K562 (cell line): ENCODE measurements at regions not wholly inside any gene's neighbourhood (a gene's known extent, or its start where the extent isn't known, plus 50 kb on each side); places are given as distances from the start of the nearest gene placed in this dataset.

Experiments
- ARID2 ChIP-seq: fragments of 450-650 bp; IDR thresholded peaks from 2 replicates; pipeline ENCODE4 v1.6.1; 2017; ENCODE audit warnings: antibody characterized with exemption, mild to moderate bottlenecking
- CBFB ChIP-seq: sonication (generic); formaldehyde crosslinking; IDR thresholded peaks from 2 replicates; pipeline ENCODE4 v1.4.0; 2020; ENCODE audit warnings: mild to moderate bottlenecking, missing genetic modification reagents
- CHD1 ChIP-seq: fragments of 200-600 bp; sonication (generic); IDR thresholded peaks from one replicate; pipeline ENCODE4 v1.6.1; 2012; ENCODE audit warnings: mild to moderate bottlenecking, moderate library complexity, low read length, inconsistent platforms
- GATAD2B ChIP-seq: fragments of 450-650 bp; IDR thresholded peaks from 2 replicates; pipeline ENCODE4 v1.6.1; 2017; ENCODE audit warnings: mild to moderate bottlenecking, borderline replicate concordance
- JUN ChIP-seq, 2 experiments: sonication (generic) in 1 of 2; formaldehyde crosslinking in 1 of 2; IDR thresholded peaks; 2 replicates each; pipeline versions ENCODE4 v1.6.1 to v1.8.0; 2012 to 2022; ENCODE audit warnings: borderline replicate concordance in 2 of 2, mild to moderate bottlenecking in 2 of 2, improper control_type of control experiment in 1 of 2, low read depth in 1 of 2, low read length in 1 of 2, missing genetic modification reagents in 1 of 2
- MAFK ChIP-seq: IDR thresholded peaks from 2 replicates; pipeline ENCODE4 v1.6.1; 2011; ENCODE audit warnings: low read length, improper control_type of control experiment
- MEIS2 ChIP-seq: fragments of 450-650 bp; IDR thresholded peaks from 2 replicates; pipeline ENCODE4 v1.6.1; 2014; ENCODE audit warnings: mild to moderate bottlenecking; ENCODE audit not compliant: partially characterized antibody
- MYC ChIP-seq, 2 experiments: fragments of 250-450 bp in 1 of 2; sonication (Bioruptor Pico) in 1 of 2; IDR thresholded peaks; 2 replicates each; pipeline versions ENCODE4 v1.5.1 to v1.6.1; 2012 to 2021; ENCODE audit warnings: low read depth in 2 of 2, borderline replicate concordance in 1 of 2, improper control_type of control experiment in 1 of 2, low read length in 1 of 2, mild to moderate bottlenecking in 1 of 2, moderate library complexity in 1 of 2
- NCOA6 ChIP-seq: fragments of 450-650 bp; IDR thresholded peaks from 2 replicates; pipeline ENCODE4 v1.6.1; 2017; ENCODE audit warnings: mild to moderate bottlenecking
- NR0B1 ChIP-seq: fragments of 450-650 bp; IDR thresholded peaks from one replicate; pipeline ENCODE4 v1.6.1; 2018; ENCODE audit warnings: mild to moderate bottlenecking, moderate library complexity; ENCODE audit not compliant: partially characterized antibody
- RBM14 ChIP-seq: fragments of 200-400 bp; formaldehyde crosslinking; IDR thresholded peaks from 2 replicates; pipeline ENCODE4 v1.6.1; 2018; ENCODE audit warnings: low read depth, mild to moderate bottlenecking, low read length, moderate library complexity, borderline replicate concordance; ENCODE audit not compliant: insufficient read depth
- RFX5 ChIP-seq: IDR thresholded peaks from 2 replicates; pipeline ENCODE4 v1.6.1; 2011; ENCODE audit warnings: low read depth, mild to moderate bottlenecking, improper control_type of control experiment, low read length
- THRB ChIP-seq: fragments of 450-650 bp; formaldehyde crosslinking; conservative IDR thresholded peaks from 2 replicates; pipeline ENCODE4 v1.4.0; 2022; ENCODE audit warnings: mild to moderate bottlenecking, missing genetic modification characterization
- ZBTB2 ChIP-seq: fragments of 450-650 bp; IDR thresholded peaks from 2 replicates; pipeline ENCODE4 v1.6.1; 2016; ENCODE audit warnings: antibody characterized with exemption
- ZBTB8A ChIP-seq: fragments of 450-650 bp; IDR thresholded peaks from 2 replicates; pipeline ENCODE4 v1.6.1; 2018; ENCODE audit warnings: mild to moderate bottlenecking, moderate library complexity; ENCODE audit not compliant: partially characterized antibody
- ZNF134 ChIP-seq: fragments of 250-450 bp; sonication (Bioruptor Pico); conservative IDR thresholded peaks from 2 replicates; pipeline ENCODE4 v1.4.0; 2020
- ZNF551 ChIP-seq: fragments of 250-450 bp; sonication (Bioruptor Pico); IDR thresholded peaks from 2 replicates; pipeline ENCODE4 v1.5.0; 2021; ENCODE audit warnings: mild to moderate bottlenecking, moderate library complexity
- TF ChIP-seq, protein P1 (sequence below), 2 experiments: fragments of 450-650 bp; IDR thresholded peaks; 2 replicates each; pipeline ENCODE4 v1.6.1; 2018; ENCODE audit warnings: mild to moderate bottlenecking in 2 of 2, low read depth in 1 of 2; ENCODE audit not compliant: partially characterized antibody in 2 of 2

- TF ChIP-seq NCOA6: no peak
- TF ChIP-seq MEIS2: no peak
- TF ChIP-seq GATAD2B: no peak
- TF ChIP-seq THRB (CRISPR knock-in tag): no peak
- TF ChIP-seq JUN (IDR thresholded peaks at IDR 0.05; ENCODE audit: borderline replicate concordance, low read depth, low read length): no peak
- TF ChIP-seq JUN (CRISPR knock-in tag; IDR thresholded peaks at IDR 0.05; ENCODE audit: borderline replicate concordance): 0 out of 2 replicates have a peak, but pooled peaks have one; percentile 48
- no peak for TF ChIP-seq RFX5
- TF ChIP-seq ARID2: no peak
- no peak for TF ChIP-seq CBFB (CRISPR knock-in tag)
- TF ChIP-seq NR0B1: no peak
- no peak for TF ChIP-seq RBM14
- no peak for TF ChIP-seq CHD1
- no peak for TF ChIP-seq MAFK
- TF ChIP-seq, protein P1, sequence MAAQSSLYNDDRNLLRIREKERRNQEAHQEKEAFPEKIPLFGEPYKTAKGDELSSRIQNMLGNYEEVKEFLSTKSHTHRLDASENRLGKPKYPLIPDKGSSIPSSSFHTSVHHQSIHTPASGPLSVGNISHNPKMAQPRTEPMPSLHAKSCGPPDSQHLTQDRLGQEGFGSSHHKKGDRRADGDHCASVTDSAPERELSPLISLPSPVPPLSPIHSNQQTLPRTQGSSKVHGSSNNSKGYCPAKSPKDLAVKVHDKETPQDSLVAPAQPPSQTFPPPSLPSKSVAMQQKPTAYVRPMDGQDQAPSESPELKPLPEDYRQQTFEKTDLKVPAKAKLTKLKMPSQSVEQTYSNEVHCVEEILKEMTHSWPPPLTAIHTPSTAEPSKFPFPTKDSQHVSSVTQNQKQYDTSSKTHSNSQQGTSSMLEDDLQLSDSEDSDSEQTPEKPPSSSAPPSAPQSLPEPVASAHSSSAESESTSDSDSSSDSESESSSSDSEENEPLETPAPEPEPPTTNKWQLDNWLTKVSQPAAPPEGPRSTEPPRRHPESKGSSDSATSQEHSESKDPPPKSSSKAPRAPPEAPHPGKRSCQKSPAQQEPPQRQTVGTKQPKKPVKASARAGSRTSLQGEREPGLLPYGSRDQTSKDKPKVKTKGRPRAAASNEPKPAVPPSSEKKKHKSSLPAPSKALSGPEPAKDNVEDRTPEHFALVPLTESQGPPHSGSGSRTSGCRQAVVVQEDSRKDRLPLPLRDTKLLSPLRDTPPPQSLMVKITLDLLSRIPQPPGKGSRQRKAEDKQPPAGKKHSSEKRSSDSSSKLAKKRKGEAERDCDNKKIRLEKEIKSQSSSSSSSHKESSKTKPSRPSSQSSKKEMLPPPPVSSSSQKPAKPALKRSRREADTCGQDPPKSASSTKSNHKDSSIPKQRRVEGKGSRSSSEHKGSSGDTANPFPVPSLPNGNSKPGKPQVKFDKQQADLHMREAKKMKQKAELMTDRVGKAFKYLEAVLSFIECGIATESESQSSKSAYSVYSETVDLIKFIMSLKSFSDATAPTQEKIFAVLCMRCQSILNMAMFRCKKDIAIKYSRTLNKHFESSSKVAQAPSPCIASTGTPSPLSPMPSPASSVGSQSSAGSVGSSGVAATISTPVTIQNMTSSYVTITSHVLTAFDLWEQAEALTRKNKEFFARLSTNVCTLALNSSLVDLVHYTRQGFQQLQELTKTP (IDR thresholded peaks at IDR 0.05; ENCODE audit: low read depth in 1 of 2, partially characterized antibody in 2 of 2): no peak
- TF ChIP-seq ZNF134 (CRISPR knock-in tag): no peak
- TF ChIP-seq MYC (IDR thresholded peaks at IDR 0.05; ENCODE audit: low read depth, low read length): no peak
- no peak for TF ChIP-seq MYC (CRISPR knock-in tag; IDR thresholded peaks at IDR 0.05; ENCODE audit: borderline replicate concordance, low read depth)
- TF ChIP-seq ZNF551 (CRISPR knock-in tag): no peak
- no peak for TF ChIP-seq ZBTB2
- TF ChIP-seq ZBTB8A: no peak
These were observed 88.0 kb upstream of the ZBTB40 start (continued) for GRCh38 chr1:22363403-22364325.
